CD14-positive monocyte (primary cell): ENCODE measurements at regions not wholly inside any gene's neighbourhood (a gene's known extent, or its start where the extent isn't known, plus 50 kb on each side); places are given as distances from the start of the nearest gene placed in this dataset.

ENCODE experiments used
- DNase-seq, 3 donors: peaks; one replicate each; pipeline ENCODE4 v3.0.0-alpha.2; 2011 to 2022
- H2AFZ ChIP-seq: 2 replicates; pipeline ENCODE4 v1.6.0; 2012; ENCODE audit warnings: mild to moderate bottlenecking, low read depth, low read length, inconsistent platforms; ENCODE audit not compliant: insufficient read depth, poor library complexity, severe bottlenecking
- H3K27ac ChIP-seq, 2 donors: 1 replicate in 1 of 2; 2 replicates in 1 of 2; pipeline ENCODE4 v1.5.1; 2012 to 2013; ENCODE audit warnings: low read length in 2 of 2, control low read depth in 1 of 2, inconsistent platforms in 1 of 2, low read depth in 1 of 2, mild to moderate bottlenecking in 1 of 2
- H3K27me3 ChIP-seq, 2 donors: one replicate each; pipeline versions ENCODE4 v1.6.0 to v1.6.1; 2011 to 2013; ENCODE audit warnings: low read length in 2 of 2; ENCODE audit not compliant: control insufficient read depth in 2 of 2, insufficient read depth in 2 of 2
- H3K36me3 ChIP-seq, 2 donors: replicated peaks in 1 of 2; 1 replicate in 1 of 2; 2 replicates in 1 of 2; pipeline versions ENCODE4 v1.5.1 to v1.6.1; 2012 to 2013; ENCODE audit warnings: low read length in 2 of 2, control low read depth in 1 of 2, inconsistent platforms in 1 of 2, mild to moderate bottlenecking in 1 of 2; ENCODE audit not compliant: insufficient read depth in 2 of 2, control insufficient read depth in 1 of 2
- H3K4me1 ChIP-seq, 2 donors: 1 replicate in 1 of 2; 2 replicates in 1 of 2; pipeline versions ENCODE4 v1.5.1 to v1.6.1; 2012 to 2013; ENCODE audit warnings: low read length in 2 of 2, control low read depth in 1 of 2, inconsistent platforms in 1 of 2, mild to moderate bottlenecking in 1 of 2, moderate library complexity in 1 of 2; ENCODE audit not compliant: insufficient read depth in 2 of 2, control insufficient read depth in 1 of 2
- H3K4me2 ChIP-seq: replicated peaks from 2 replicates; pipeline ENCODE3; 2012; ENCODE audit warnings: low read length, moderate library complexity, mild to moderate bottlenecking; ENCODE audit not compliant: poor library complexity, severe bottlenecking; ENCODE audit errors: extremely low read depth
- H3K4me3 ChIP-seq, 3 experiments: fragments of 200-600 bp in 1 of 3; sonication (generic) in 1 of 3; replicated peaks in 1 of 3; 1 replicate in 2 of 3; 2 replicates in 1 of 3; pipeline ENCODE4 v1.5.1; 2011 to 2013; ENCODE audit warnings: low read length in 3 of 3, mild to moderate bottlenecking in 3 of 3, control low read depth in 2 of 3, low read depth in 2 of 3, inconsistent platforms in 1 of 3, moderate library complexity in 1 of 3
- H3K79me2 ChIP-seq: 2 replicates; pipeline ENCODE4 v1.6.0; 2012; ENCODE audit warnings: mild to moderate bottlenecking, control low read depth, inconsistent platforms, low read length, moderate library complexity; ENCODE audit not compliant: insufficient read depth
- H3K9ac ChIP-seq: 2 replicates; pipeline ENCODE4 v1.6.0; 2017; ENCODE audit warnings: low read length, mild to moderate bottlenecking; ENCODE audit not compliant: insufficient read depth, poor library complexity, severe bottlenecking
- H3K9me3 ChIP-seq, 2 donors: replicated peaks in 1 of 2; 1 replicate in 1 of 2; 2 replicates in 1 of 2; pipeline versions ENCODE4 v1.5.1 to v1.6.1; 2012 to 2013; ENCODE audit warnings: low read length in 2 of 2, control low read depth in 1 of 2; ENCODE audit not compliant: control insufficient read depth in 1 of 2, insufficient read depth in 1 of 2
- H4K20me1 ChIP-seq: 2 replicates; pipeline ENCODE4 v1.6.0; 2012; ENCODE audit warnings: mild to moderate bottlenecking, low read length, control low read depth, moderate library complexity; ENCODE audit not compliant: insufficient read depth
- H3K27ac Mint-ChIP-seq, 7 donors: one replicate each; pipeline ENCODE4 v1.8.0; 2020; ENCODE audit warnings: mild to moderate bottlenecking in 7 of 7, mixed read lengths in 7 of 7, moderate library complexity in 6 of 7, inconsistent platforms in 2 of 7
- H3K27me3 Mint-ChIP-seq, 3 donors: one replicate each; pipeline ENCODE4 v1.8.0; 2021 to 2022; ENCODE audit warnings: low read depth in 3 of 3, mild to moderate bottlenecking in 3 of 3, mixed read lengths in 3 of 3, moderate library complexity in 3 of 3, inconsistent platforms in 1 of 3
- H3K36me3 Mint-ChIP-seq, 2 donors: one replicate each; pipeline ENCODE4 v1.8.0; 2020; ENCODE audit warnings: mixed read lengths in 2 of 2, inconsistent platforms in 1 of 2, mild to moderate bottlenecking in 1 of 2
- H3K4me1 Mint-ChIP-seq: one replicate; pipeline ENCODE4 v1.8.0; 2020; ENCODE audit warnings: mild to moderate bottlenecking, mixed read lengths
- H3K4me3 Mint-ChIP-seq, 2 donors: one replicate each; pipeline ENCODE4 v1.8.0; 2020; ENCODE audit warnings: mild to moderate bottlenecking in 2 of 2, mixed read lengths in 2 of 2, moderate library complexity in 1 of 2
- H3K9me3 Mint-ChIP-seq, 7 donors: one replicate each; pipeline ENCODE4 v1.8.0; 2020 to 2022; ENCODE audit warnings: mixed read lengths in 7 of 7, mild to moderate bottlenecking in 6 of 7, moderate library complexity in 6 of 7, inconsistent platforms in 2 of 7
- CTCF ChIP-seq: fragments of 200-600 bp; IDR thresholded peaks from one replicate; pipeline ENCODE4 v1.8.0; 2022; ENCODE audit warnings: antibody characterized with exemption, mild to moderate bottlenecking
- WGBS: methylation state at CpG from one replicate; pipeline ENCODE4 v1.1.5; 2013; ENCODE audit warnings: missing lambda C conversion rate; ENCODE audit not compliant: insufficient coverage; 5-methylcytosine and 5-hydroxymethylcytosine counted together
- intact Hi-C, 2 donors: fragments of 100-400 bp; cut with micrococcal nuclease; formaldehyde crosslinking; loops; one replicate each; pipeline versions ENCODE4 v1.15.0 to v1.15.1; 2023

DNA sequence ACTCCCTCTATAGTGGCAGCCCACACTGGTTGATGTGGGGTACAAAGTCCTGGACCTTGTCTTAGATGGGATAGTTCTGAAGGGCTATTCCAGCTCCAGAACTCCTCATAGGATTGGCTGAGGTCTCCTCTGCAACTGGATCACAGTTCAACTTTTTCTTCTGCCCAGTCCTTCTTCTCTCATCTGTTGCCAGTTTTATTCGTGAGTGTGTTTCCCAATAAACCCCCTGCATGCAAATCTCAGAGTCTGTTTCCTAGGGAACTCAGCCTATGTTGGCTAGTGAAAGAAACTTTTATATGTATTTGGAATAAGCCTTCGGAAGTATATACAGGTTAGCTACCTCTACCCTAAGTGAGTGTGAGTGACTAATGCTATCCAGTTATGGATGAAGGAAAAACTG lies 823.4 kb downstream of the SLC4A3 start:
- Histone ChIP-seq H3K4me1 (no peaks in the 10 kb centered on the region), H4K20me1 (no peaks in the 10 kb centered on the region), H2AFZ (no peak overlapping the region), H3K9me3 (peaks cover 4 to 6% of the 10 kb centered on the region in 2 donors), H3K27ac (no peak overlapping the region), H3K79me2 (no peaks in the 10 kb centered on the region), H3K27me3 (no peaks in the 10 kb centered on the region), H3K4me3 (no peak overlapping the region), H3K9ac (no peak overlapping the region), H3K4me2 (no peak overlapping the region), H3K36me3 (no peaks in the 10 kb centered on the region)
- H3K36me3 Mint-ChIP-seq: no peaks in the 10 kb centered on the region
- no peak for DNase-seq
- no peak overlapping the region for H3K27ac Mint-ChIP-seq
- intact Hi-C loops: no loop called here
- no peak for TF ChIP-seq CTCF
- no peak overlapping the region for H3K4me3 Mint-ChIP-seq
- no CpG with 5 or more reads among the region's 2 CpGs for WGBS
- no peaks in the 10 kb centered on the region for H3K4me1 Mint-ChIP-seq
- peaks cover 2 to 19% (median 7%) of the 10 kb centered on the region in 7 donors for H3K9me3 Mint-ChIP-seq
- peaks cover 0 to 1% (median 0%) of the 10 kb centered on the region in 3 donors for H3K27me3 Mint-ChIP-seq

DNA sequence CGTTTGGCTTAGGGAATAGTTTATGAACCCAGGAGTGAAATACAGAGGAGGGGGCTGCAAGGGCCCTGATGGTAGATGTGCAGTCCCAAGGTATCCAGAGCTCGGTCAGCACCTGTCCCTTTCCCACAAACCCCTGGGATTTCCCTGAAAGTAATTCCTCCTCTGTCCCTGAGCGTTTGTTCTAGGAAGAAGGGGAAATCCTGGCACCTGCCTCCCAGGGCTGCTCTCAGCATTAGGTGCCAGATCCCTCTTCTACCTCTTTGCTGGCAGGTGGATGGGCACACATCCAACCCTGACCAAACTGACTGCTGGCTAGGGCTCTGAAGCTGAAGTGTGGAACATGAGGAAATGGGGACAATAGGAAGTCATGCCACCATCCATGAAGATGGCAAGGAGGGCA lies 824.0 kb downstream of the SLC4A3 start:
- Mint-ChIP-seq H3K27ac (peak overlapping the region in 1 of 7 donors; percentile 33), H3K27me3 (peaks cover 0 to 1% (median 0%) of the 10 kb centered on the region in 3 donors)

More for the DNA sequence above, 824.0 kb downstream of the SLC4A3 start:
- H3K9me3 ChIP-seq: peaks cover 0 to 5% of the 10 kb centered on the region in 2 donors
- H3K4me1 ChIP-seq: no peaks in the 10 kb centered on the region
- no peak for DNase-seq
- no peaks in the 10 kb centered on the region for H3K36me3 ChIP-seq
- no peaks in the 10 kb centered on the region for H4K20me1 ChIP-seq
- peaks cover 0 to 16% (median 7%) of the 10 kb centered on the region in 7 donors for H3K9me3 Mint-ChIP-seq
- 67% methylated on average over 1 of the region's 3 CpGs for WGBS
- H3K4me3 ChIP-seq: no peak overlapping the region
- no peak overlapping the region for H3K9ac ChIP-seq
- no peak overlapping the region for H3K4me3 Mint-ChIP-seq
- H3K36me3 Mint-ChIP-seq: no peaks in the 10 kb centered on the region
- TF ChIP-seq CTCF: no peak
- H3K4me2 ChIP-seq: no peak overlapping the region
- no peaks in the 10 kb centered on the region for H3K27me3 ChIP-seq
- H3K79me2 ChIP-seq: no peaks in the 10 kb centered on the region
- intact Hi-C loops: no loop called here
- H3K27ac ChIP-seq: no peak overlapping the region
- H2AFZ ChIP-seq: no peak overlapping the region
- H3K4me1 Mint-ChIP-seq: no peaks in the 10 kb centered on the region
